HG02870 (cell line): ENCODE measurements at regions not wholly inside any gene's neighbourhood (a gene's known extent, or its start where the extent isn't known, plus 50 kb on each side); places are given as distances from the start of the nearest gene placed in this dataset.
"Not testable (repeated sequence)": the region's sequence is repeated elsewhere in the genome, so short reads cannot be mapped to it uniquely, and the experiment has no call there.

ENCODE experiments used
- ATAC-seq: cut with Tn5 transposase; IDR thresholded peaks from one replicate; pipeline ENCODE4 v1.9.1; 2021; ENCODE audit warnings: mild to moderate bottlenecking, moderate library complexity; ENCODE audit not compliant: unreplicated experiment

DNA sequence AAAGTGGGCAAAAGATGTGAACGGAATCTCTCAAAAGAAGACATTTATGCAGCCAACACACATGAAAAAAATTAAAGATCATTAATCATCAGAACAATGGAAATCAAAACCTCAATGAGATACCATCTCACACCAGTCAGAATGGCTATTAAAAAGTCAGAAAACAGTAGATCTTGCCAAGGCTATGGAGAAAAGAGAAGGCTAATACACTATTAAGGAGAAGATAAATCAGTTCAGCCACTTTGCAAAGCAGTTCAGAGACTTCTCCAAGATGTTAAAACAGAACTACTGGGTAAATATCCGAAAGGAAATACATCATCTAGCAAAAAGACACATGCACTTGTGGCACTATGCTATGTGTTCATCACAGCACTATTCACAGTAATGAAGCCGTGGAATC, 388.2 kb upstream of the LUZP2 start:
- no peak for ATAC-seq

DNA sequence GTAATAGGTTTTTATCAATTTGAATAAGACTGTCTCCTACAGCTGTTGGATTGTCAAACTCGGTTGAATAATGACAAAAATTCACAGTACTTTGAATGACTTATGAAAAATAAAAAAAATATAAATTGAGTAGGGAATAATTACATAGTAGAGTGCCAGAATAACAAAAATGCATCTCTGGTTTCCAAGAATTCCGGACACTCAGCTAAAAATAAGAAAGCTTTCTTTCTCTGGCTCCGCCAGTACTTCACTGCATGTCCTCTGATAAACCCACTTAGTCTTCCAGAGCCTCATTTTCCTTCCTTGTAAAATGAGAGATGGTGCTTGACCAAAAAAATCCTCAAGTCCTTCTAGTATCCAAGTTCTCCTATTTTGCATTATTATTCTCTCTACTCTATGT, 374.6 kb upstream of the LUZP2 start:
- no peak for ATAC-seq

DNA sequence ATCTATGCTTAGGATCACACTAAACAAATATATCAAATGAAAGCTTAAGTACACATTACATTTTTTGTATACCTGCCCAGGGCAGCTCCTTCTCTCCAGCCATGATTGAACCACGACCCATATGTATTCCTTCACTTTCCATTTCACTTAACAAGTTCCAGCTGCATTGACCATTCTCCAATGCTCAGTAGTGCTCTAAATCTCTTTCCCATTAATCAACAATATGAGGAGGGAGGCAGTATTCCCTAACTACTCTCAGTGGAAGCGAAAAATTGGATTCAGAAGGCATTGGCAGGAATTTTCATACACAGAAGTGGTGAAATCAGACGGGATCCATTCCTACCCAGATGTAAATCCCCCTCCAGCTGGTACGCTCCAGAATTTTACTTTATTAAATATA, 372.0 kb upstream of the LUZP2 start:
- ATAC-seq, result no peak

DNA sequence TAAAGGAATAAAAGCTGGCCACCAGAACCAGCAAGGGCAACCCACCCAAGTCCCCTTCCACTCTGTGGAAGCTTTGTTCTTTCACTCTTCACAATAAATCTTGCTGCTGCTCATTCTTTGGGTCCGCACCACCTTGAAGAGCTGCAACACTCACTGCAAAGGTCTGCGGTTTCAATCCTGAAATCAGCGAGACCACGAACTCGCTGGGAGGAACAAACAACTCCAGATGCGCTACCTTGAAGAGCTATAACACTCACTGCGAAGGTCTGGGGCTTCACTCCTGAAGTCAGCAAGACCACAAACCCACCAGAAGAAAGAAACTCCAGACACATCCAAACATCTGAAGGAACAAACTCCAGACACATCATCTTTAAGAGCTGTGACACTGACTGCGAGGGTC, 365.2 kb upstream of the LUZP2 start:
- no peak for ATAC-seq

DNA sequence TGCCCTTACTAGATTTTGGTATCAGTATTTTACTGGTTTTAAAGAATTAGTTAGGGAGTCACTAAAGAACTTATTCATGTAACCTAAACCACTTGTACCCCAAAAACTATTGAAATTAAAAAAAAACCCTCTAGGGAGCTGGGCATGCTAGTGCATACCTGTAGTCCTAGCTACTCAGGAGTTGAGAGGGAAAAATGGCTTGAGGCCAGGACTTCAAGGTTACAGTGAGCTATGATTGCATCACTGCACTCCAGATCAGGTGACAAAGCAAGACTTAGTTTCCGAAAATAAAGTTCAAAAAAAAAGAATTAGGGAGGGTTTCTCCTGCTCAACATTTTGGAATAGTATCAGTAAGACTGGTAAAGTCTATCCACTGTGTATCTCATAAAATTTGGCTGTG, 364.4 kb upstream of the LUZP2 start:
- no peak for ATAC-seq

DNA sequence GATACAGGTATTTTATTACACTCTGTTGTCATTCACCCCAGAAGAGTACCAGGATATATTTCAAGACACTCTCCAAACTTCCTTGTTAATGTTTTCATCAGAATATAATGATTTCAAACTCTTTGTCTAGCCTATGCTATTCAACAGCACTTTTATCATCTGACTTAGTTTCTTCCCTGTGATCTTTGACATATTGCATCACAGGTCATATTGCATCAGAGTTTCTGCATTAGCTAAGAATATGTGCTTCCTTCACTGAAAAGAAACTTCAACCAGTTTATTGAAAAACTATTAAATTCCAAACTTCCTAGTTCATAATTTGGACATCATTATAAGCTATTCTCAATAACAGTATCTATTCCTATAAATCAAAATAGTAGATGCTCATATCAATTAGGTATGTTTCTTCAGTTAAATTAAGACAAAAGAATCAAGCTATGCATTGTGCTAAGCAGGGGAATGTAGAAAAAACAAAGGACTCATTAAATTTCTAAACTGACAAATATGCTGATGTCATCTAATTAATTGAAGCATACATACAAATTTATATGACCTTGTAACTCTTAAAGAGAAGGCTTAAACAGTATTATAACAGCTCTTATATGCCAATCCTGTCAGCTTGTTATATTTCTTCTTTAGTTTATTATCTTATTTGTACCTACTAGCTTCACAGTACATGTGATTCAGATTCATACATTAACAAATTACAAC, 361.8 kb upstream of the LUZP2 start:
- ATAC-seq, result no peak

DNA sequence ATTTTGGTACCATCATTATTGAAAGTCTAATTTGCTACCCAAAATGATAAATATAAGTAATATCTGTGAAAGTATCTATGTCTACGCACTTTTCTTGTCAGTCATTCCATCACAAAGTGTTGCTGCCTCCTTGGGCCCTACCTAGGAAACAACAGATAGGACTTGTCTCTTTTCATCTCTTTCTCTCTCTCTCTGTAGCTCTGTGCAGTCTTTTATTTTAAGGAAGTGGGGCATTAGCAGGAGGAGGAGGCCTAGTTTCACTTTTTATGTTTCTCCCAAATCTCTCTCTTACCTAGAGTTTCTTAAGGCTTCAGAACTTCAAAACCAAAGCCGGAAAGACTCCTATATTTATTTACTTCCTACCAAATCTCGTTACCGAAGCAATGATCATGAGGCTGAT, 354.8 kb upstream of the LUZP2 start:
- no peak for ATAC-seq

DNA sequence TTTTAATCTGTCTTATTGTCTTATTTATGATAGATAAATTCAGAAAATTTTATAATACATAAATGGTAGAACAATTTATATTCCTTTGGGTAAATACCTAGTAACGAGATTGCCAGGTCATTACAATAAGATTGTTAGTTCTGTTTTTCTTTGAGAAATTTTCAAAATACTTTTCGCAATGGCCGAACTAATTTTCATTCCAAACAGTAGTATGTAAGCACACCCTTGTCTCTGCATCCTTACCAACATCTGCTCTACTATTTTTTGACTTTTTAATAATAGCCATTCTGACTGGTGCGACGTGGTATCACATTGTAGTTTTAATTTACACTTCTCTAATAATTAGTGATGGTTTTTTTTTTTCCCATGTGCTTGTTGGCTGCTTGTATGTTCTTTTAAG, 351.4 kb upstream of the LUZP2 start:
- ATAC-seq, result no peak

DNA sequence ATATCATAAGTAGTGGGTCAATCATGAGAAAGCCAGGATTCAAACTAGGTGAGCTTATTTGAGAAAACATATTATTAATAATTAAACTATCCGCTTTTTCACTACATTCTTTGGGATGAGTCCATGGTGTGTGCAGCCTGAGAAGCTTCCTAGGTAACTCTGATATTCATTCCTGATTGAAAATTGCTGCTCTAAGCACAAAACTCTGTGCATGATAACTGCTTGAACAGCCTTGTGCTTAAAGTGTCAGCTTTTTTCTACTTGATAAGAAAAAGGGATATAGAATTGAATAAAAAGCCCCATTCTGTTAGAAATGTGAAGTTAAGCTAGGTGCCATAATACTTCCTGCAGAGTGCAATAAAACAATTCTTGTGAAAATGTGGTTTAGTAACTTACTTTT, 343.5 kb upstream of the LUZP2 start:
- ATAC-seq, result no peak

DNA sequence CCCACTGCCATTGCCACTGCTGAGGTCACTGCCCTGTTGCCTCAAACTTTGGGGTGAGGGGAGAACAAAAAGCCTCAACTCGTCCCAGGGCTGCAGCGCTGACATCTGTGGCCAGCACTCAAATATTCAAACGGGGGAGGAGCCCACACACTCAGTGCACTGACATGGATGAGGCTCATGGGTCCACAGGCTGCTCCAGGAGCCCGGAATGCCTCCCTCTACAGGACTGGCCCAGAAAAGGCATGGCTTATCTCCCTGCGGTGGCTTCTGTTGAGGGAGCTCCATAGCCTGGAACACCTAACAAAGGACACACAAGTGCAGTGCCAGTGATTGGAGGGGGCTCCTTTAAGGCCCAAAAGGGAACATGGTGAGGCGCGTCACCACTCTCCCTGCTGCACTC, 341.1 kb upstream of the LUZP2 start:
- ATAC-seq, result no peak

DNA sequence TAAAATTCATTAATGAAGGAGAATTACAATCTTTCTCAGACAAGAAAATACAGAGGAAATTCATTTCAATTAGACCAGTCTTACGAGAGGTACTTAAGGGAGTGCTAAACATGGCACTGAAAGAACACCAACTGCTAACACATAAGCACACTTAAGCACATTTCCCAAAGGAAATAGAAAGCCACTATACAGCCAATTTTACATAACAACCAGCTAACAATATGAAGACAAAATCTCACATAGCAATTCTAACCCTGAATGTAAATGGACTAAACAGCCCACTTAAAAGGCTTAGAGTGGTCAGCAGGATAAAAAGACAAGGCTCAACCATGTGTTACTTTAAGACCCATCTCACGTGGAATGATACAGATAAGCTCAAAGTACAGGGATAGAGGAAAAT, 339.5 kb upstream of the LUZP2 start:
- ATAC-seq, result no peak

DNA sequence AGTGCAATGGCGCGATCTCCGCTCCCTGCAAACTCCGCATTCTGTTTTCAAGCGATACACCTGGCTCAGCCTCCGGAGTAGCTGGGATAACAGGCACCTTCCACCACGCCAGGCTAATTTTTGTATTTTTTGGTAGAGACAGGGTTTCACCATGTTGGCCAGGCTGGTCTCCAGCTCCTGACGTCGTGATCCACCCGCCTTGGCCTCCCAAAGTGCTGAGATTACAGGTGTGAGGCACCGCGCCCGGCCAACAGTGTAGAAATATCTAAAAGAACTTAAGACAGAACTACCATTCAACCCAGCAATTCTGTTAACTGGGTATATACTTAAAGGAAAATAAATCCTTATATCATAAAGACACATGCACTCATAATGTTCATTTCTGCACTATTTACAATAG, 335.3 kb upstream of the LUZP2 start:
- ATAC-seq, result no peak

DNA sequence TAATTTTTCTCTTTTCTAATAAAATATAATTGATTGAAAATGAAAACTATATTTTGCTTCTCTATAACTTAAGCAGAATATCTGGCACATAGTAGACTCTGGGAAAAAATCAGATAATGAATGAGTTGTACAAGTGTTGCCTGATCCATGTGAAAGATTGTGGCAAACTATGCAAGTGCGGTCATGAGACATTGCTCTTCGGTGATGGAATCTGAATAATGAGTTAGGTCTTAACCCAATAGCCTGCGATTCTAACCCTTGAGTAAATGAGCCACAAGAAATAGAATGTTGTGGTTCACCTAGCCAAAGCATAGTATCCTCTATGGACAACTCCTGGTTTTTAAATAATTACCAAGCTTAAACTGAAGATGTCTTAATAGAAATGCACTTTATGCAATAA, 333.7 kb upstream of the LUZP2 start:
- ATAC-seq, result no peak

DNA sequence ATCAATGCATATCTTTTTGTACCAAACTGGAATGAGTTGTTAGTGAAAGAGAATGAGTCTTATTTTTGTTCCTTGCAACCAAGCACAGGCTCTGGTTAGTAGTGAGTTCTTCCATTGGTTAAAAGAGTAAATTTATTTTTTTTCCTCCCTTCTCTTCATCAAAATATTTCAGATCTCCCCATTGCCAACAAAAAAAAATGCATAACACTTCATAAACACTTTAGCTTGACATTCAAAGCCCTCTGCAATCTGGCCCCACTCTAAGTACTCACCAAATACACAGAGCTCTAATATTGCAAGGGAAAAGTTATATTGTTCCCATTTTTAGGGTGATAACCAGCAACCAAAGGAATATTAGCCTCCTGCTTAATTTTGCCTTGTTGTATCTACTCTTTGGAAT, 333.0 kb upstream of the LUZP2 start:
- ATAC-seq, result no peak

DNA sequence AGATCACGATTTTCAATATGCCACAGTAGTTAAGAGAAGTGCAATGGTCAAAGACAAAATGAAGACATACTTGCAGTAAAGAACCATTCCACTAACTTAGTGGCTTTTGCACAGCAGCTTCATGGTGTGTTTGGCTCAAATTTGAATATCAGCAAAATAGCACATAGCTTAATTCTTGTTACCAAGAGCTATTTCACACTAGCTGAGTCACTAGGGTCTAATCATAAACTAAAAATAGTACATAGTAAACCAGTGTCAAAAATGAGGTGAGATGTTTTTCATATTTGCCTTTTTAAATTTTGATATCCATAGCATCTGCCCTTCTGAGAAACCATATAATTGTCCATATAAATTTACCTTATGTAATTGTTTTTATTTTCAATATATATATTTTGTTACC, 325.0 kb upstream of the LUZP2 start:
- ATAC-seq, result no peak

DNA sequence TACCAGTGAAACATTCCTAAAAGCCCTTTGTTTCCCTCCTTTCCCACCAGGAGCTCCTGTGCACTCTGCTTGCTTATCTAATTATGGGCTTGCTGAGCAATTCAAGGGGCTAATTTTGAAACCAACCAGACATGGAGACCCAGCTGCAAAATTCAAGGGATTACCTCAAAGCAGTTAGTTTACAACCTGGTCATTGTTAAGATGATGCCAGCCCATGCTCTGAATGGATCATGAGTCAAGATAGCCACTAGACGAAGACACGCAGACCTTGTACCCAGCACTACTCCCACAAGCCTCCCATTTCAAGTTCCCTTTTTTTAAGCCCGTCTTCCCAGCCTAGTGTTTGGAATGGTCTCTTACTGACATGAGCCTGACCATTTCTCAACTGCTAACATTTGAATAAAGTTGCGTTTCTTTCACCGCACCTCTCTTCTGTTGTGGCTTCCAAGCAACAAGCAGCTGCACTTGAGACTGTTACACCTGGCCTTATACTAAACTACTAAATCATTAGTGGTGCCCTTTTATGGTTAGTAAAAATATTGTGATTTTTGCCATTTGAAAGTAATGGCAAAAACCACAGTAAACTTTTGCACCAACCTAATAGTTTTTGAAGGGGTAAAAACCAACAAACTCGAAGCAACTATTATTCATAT, 315.3 kb upstream of the LUZP2 start:
- ATAC-seq, result no peak

DNA sequence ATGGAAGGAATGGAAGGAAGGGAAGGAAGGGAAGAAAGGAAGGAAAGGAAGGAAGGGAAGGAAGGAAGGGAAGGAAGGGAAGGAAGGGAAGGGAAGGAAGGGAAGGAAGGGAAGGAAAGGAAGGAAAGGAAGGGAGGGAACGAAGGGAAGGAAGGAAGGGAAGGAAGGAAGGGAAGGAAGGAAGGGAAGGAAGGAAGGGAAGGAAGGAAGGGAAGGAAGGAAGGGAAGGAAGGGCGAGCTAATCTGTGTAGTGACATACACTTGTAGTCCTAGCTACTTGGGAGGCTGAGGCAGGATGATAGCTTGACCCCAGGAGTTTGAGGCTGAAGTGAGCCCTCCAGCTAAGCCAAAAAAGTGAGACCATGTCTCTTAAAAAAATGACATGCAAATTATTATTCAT, 311.3 kb upstream of the LUZP2 start:
- ATAC-seq, result not testable (repeated sequence)

DNA sequence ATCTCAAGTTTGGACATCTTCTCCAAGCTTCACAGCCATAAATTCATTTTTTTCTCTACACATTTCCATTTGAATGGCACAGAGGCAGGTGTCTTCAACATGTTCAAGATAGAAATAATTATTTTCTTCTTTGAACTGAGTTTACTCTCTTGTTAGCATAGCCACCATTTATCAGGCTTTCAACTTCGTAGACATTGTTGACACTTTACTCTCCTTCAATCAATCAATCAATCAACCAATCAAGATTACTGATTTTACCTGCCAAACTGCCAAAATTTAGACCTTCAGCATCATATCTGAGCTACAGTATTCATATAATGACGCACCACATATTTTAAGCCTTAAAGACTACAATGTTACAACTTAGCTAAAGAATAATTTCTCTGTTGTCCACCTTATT, 300.1 kb upstream of the LUZP2 start:
- ATAC-seq, result no peak

DNA sequence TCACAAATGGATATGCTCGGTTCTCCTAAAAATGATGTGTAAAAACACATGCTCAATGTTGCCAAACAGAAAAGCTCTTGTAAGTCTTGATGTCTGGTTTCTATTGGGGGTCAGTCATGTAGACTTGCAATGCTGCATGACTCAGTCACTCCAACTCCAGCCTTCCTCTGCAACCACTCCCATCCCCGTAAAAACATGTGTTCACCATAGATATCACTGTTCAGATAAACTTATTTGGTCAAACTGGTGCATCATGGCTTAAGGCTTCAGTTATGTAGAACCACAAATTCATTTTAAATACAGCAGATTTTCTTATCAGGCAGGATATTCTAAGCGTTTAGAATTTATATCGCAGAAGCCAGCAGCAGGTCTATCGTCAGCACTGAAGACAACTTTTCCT, 298.4 kb upstream of the LUZP2 start:
- no peak for ATAC-seq

DNA sequence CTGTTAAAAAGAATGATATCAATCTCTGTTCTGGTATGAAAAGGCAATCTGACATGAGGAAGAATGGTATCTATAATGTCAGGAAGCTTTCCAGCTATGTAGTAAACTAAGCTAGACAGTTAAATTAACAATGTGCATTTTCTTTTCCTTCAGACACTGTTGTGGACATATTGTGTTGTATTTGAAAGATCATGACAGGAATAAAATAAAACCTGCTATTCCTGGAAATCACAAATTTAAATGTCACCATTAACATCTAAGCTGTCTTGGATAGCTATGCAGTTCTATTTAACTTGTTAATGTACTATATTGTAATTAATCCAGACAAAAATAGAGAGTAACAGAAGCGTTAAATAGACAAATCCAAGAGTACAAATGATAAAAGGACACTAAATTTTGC, 297.4 kb upstream of the LUZP2 start:
- no peak for ATAC-seq

DNA sequence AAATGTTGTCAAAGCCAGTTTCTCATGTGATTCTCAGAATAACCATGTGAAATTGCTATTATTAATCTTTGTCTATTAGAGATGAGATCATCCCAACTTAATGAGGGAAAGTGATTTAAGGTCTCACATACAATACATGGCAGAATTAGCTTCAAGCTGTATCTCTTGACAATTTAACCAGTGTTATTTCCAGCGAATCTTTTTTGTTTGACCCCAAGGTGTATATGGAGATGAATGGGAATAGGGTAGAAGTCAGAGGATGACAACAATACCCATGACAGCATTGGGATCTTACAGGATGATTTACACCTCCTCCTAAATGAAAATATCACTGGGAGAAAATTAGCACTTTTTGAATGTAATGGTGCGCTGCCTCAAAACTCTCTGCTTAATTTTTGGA, 290.8 kb upstream of the LUZP2 start:
- no peak for ATAC-seq

DNA sequence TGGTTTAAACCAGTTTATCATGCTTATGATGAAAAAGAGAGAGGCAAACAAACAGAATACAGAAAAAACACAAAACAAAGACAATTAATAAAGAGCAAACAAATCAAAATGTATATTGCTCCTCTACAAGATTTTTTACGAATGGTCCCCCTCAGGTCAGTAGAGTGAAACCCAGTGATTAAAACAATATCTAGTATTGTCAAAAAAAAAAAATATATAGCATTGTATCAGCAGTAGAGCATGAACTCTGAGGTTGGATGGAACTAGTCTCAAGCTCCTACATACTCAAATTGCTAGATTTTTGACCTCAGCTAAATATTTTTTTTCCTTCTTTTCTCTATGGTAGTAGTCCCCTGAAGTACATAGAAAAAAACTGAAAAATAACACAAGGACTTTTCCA, 290.3 kb upstream of the LUZP2 start:
- no peak for ATAC-seq

DNA sequence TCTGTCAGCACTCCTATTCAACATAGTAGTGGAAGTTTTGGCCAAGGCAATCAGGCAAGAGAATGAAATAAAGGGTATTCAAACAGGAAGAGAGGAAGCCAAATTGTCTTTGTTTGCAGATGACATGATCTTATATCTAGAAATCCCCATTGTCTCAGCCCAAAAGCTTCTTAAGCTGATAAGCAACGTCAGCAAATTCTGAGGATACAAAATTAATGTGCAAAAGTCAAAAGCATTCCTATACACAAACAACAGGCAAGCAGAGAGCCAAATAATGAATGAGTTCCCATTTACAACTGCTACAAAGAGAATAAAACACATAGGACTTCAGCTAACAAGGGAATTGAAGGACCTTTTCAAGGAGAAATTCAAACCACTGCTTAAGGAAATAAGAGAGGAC, 280.4 kb upstream of the LUZP2 start:
- ATAC-seq, result no peak
